Renal cortical epithelial cell (primary cell): ENCODE measurements at regions not wholly inside any gene's neighbourhood (a gene's known extent, or its start where the extent isn't known, plus 50 kb on each side); places are given as distances from the start of the nearest gene placed in this dataset.

Experiments used
- DNase-seq: peaks from one replicate; pipeline ENCODE4 v3.0.0-alpha.2; 2011; ENCODE audit warnings: low read depth

GRCh38 chr14:83991666-83992065 lies 1538.3 kb upstream of the FLRT2 start:
- no peak for DNase-seq

GRCh38 chr14:83992857-83993256 lies 1537.1 kb upstream of the FLRT2 start:
- DNase-seq = no peak

- DNase-seq = no peak
Observed at GRCh38 chr14:83993545-83993944, 1536.4 kb upstream of the FLRT2 start.

GRCh38 chr14:83994020-83994419 lies 1535.9 kb upstream of the FLRT2 start:
- DNase-seq = no peak

GRCh38 chr14:84001023-84001422 lies 1528.9 kb upstream of the FLRT2 start:
- no peak for DNase-seq

GRCh38 chr14:84003346-84003745 lies 1526.6 kb upstream of the FLRT2 start:
- no peak for DNase-seq

GRCh38 chr14:84006643-84007155 lies 1523.2 kb upstream of the FLRT2 start:
- no peak for DNase-seq

- DNase-seq = no peak
Observed at GRCh38 chr14:84013424-84013823, 1516.5 kb upstream of the FLRT2 start.

- no peak for DNase-seq
Observed at GRCh38 chr14:84017495-84017894, 1512.4 kb upstream of the FLRT2 start.

- DNase-seq = no peak
Observed at GRCh38 chr14:84021433-84021832, 1508.5 kb upstream of the FLRT2 start.

- DNase-seq = no peak
Observed at GRCh38 chr14:84024231-84024820, 1505.6 kb upstream of the FLRT2 start.

- DNase-seq = no peak
Observed at GRCh38 chr14:84025106-84026012, 1504.6 kb upstream of the FLRT2 start.

- no peak for DNase-seq
Observed at GRCh38 chr14:84027351-84027750, 1502.6 kb upstream of the FLRT2 start.

GRCh38 chr14:84028080-84028604 lies 1501.8 kb upstream of the FLRT2 start:
- no peak for DNase-seq

GRCh38 chr14:84029246-84029645 lies 1500.7 kb upstream of the FLRT2 start:
- DNase-seq = no peak

- no peak for DNase-seq
Observed at GRCh38 chr14:84029720-84030119, 1500.2 kb upstream of the FLRT2 start.

GRCh38 chr14:84036840-84037239 lies 1493.1 kb upstream of the FLRT2 start:
- peak; percentile 17 for DNase-seq

GRCh38 chr14:84037593-84037992 lies 1492.4 kb upstream of the FLRT2 start:
- DNase-seq = no peak

GRCh38 chr14:84040101-84040500 lies 1489.8 kb upstream of the FLRT2 start:
- no peak for DNase-seq

- no peak for DNase-seq
Observed at GRCh38 chr14:84041421-84041820, 1488.5 kb upstream of the FLRT2 start.

GRCh38 chr14:84042992-84043391 lies 1487.0 kb upstream of the FLRT2 start:
- no peak for DNase-seq

- DNase-seq = no peak
Observed at GRCh38 chr14:84064316-84065125, 1465.4 kb upstream of the FLRT2 start.
